GM20431 (cell line): ENCODE measurements at regions not wholly inside any gene's neighbourhood (a gene's known extent, or its start where the extent isn't known, plus 50 kb on each side); places are given as distances from the start of the nearest gene placed in this dataset.
"Not testable (repeated sequence)": the region's sequence is repeated elsewhere in the genome, so short reads cannot be mapped to it uniquely, and the experiment has no call there.

Source experiments
- in situ Hi-C: fragments of 300-500 bp; cut with MseI, MboI; formaldehyde crosslinking; loops from one replicate; pipeline ENCODE4 v1.15.0; 2020; ENCODE audit warnings: low sequenced_read_pairs; ENCODE audit not compliant: unreplicated experiment

GRCh38 chr18:45332871-45333270, 282.4 kb upstream of the SLC14A2 start:
- in situ Hi-C loops, result no loop called here

GRCh38 chr18:45334191-45334590, 281.1 kb upstream of the SLC14A2 start:
- in situ Hi-C loops, result no loop called here

GRCh38 chr18:45335282-45336043, 279.8 kb upstream of the SLC14A2 start:
- in situ Hi-C loops, result no loop called here

- in situ Hi-C loops, result no loop called here
Observed at GRCh38 chr18:45336448-45336847, 278.8 kb upstream of the SLC14A2 start.

GRCh38 chr18:45337477-45337876, 277.8 kb upstream of the SLC14A2 start:
- in situ Hi-C loops, result no loop called here

- in situ Hi-C loops, result no loop called here
Observed at GRCh38 chr18:45339810-45340550, 275.3 kb upstream of the SLC14A2 start.

- in situ Hi-C loops, result no loop called here
Observed at GRCh38 chr18:45340884-45341283, 274.4 kb upstream of the SLC14A2 start.

- in situ Hi-C loops, result no loop called here
Observed at GRCh38 chr18:45341454-45341853, 273.8 kb upstream of the SLC14A2 start.

GRCh38 chr18:45342166-45342565, 273.1 kb upstream of the SLC14A2 start:
- in situ Hi-C loops, result no loop called here

GRCh38 chr18:45342653-45343052, 272.6 kb upstream of the SLC14A2 start:
- in situ Hi-C loops, result no loop called here

- in situ Hi-C loops, result no loop called here
Observed at GRCh38 chr18:45343365-45343764, 271.9 kb upstream of the SLC14A2 start.

- in situ Hi-C loops, result not testable (repeated sequence)
Observed at GRCh38 chr18:45344680-45345079, 270.6 kb upstream of the SLC14A2 start.

GRCh38 chr18:45349019-45349418, 266.3 kb upstream of the SLC14A2 start:
- in situ Hi-C loops, result no loop called here

- in situ Hi-C loops, result no loop called here
Observed at GRCh38 chr18:45349467-45349866, 265.8 kb upstream of the SLC14A2 start.

GRCh38 chr18:45350404-45351156, 264.7 kb upstream of the SLC14A2 start:
- in situ Hi-C loops, result no loop called here

GRCh38 chr18:45352874-45353273, 262.4 kb upstream of the SLC14A2 start:
- in situ Hi-C loops, result no loop called here

GRCh38 chr18:45353530-45353929, 261.7 kb upstream of the SLC14A2 start:
- in situ Hi-C loops, result no loop called here

- in situ Hi-C loops, result no loop called here
Observed at GRCh38 chr18:45355944-45356520, 259.2 kb upstream of the SLC14A2 start.

- in situ Hi-C loops, result no loop called here
Observed at GRCh38 chr18:45357686-45358470, 257.4 kb upstream of the SLC14A2 start.
